OCI-LY1 (cell line): ENCODE measurements at regions not wholly inside any gene's neighbourhood (a gene's known extent, or its start where the extent isn't known, plus 50 kb on each side); places are given as distances from the start of the nearest gene placed in this dataset.

Experiments
- CTCF ChIP-seq: fragments of 200-600 bp; sonication (generic), shearing (Covaris generic); IDR thresholded peaks from 2 replicates; pipeline ENCODE4 v1.5.1; 2017; ENCODE audit warnings: mild to moderate bottlenecking, antibody characterized with exemption, low read length, moderate library complexity, mixed read lengths
- EZH2 ChIP-seq: fragments of 200-600 bp; sonication (generic), shearing (Covaris generic); IDR thresholded peaks from 2 replicates; pipeline ENCODE4 v1.8.0; 2017; ENCODE audit warnings: borderline replicate concordance, mixed run types, mild to moderate bottlenecking, antibody characterized with exemption, low read length, moderate library complexity, mixed read lengths

GRCh38 chr18:30081122-30081521 is 961.4 kb downstream of the DSC3 start:
- no peak for TF ChIP-seq CTCF
- no peak for TF ChIP-seq EZH2
